KMS-11 (cell line): ENCODE measurements at regions not wholly inside any gene's neighbourhood (a gene's known extent, or its start where the extent isn't known, plus 50 kb on each side); places are given as distances from the start of the nearest gene placed in this dataset.

Source experiments
- H2AFZ ChIP-seq: fragments of 200-600 bp; sonication (generic); 2 replicates; pipeline ENCODE4 v1.6.1; 2016; ENCODE audit warnings: antibody characterized with exemption, mixed run types, low read depth
- H3K27ac ChIP-seq: fragments of 200-600 bp; sonication (generic); 2 replicates; pipeline ENCODE4 v1.6.1; 2016; ENCODE audit warnings: mild to moderate bottlenecking, mixed run types
- H3K27me3 ChIP-seq: fragments of 200-600 bp; sonication (generic); 2 replicates; pipeline ENCODE4 v1.6.1; 2017; ENCODE audit warnings: mild to moderate bottlenecking, low read depth, mixed run types, moderate library complexity; ENCODE audit not compliant: insufficient read depth
- H3K36me3 ChIP-seq: fragments of 200-600 bp; sonication (generic); 2 replicates; pipeline ENCODE4 v1.6.1; 2017; ENCODE audit warnings: mild to moderate bottlenecking, mixed run types; ENCODE audit not compliant: insufficient read depth
- H3K4me1 ChIP-seq: fragments of 200-600 bp; sonication (generic); 2 replicates; pipeline ENCODE4 v1.6.1; 2016; ENCODE audit warnings: mild to moderate bottlenecking, low read depth, mixed run types; ENCODE audit not compliant: poor library complexity, severe bottlenecking
- H3K4me2 ChIP-seq: fragments of 200-600 bp; sonication (generic); 2 replicates; pipeline ENCODE4 v1.7.0; 2016; ENCODE audit warnings: mild to moderate bottlenecking, mixed run types
- H3K4me3 ChIP-seq: fragments of 200-600 bp; sonication (generic); IDR thresholded peaks from 2 replicates; pipeline ENCODE4 v1.6.1; 2017; ENCODE audit warnings: low read depth, low read length, mixed read lengths; ENCODE audit not compliant: insufficient read depth
- H3K79me2 ChIP-seq: fragments of 200-600 bp; sonication (generic); 2 replicates; pipeline ENCODE4 v1.6.1; 2016; ENCODE audit warnings: low read depth, mixed run types; ENCODE audit not compliant: insufficient read depth
- H3K9ac ChIP-seq: fragments of 200-600 bp; sonication (generic); 2 replicates; pipeline ENCODE4 v1.6.1; 2016; ENCODE audit warnings: mild to moderate bottlenecking, mixed run types
- H4K20me1 ChIP-seq: fragments of 200-600 bp; sonication (generic); 2 replicates; pipeline ENCODE4 v1.6.1; 2016; ENCODE audit warnings: mild to moderate bottlenecking, mixed run types; ENCODE audit not compliant: insufficient read depth
- TF ChIP-seq, protein P1 (sequence below): fragments of 200-600 bp; sonication (generic); conservative IDR thresholded peaks from 2 replicates; pipeline ENCODE4 v1.6.1; 2017; ENCODE audit warnings: low read depth, mild to moderate bottlenecking, antibody characterized with exemption, low read length, moderate library complexity, mixed read lengths

DNA sequence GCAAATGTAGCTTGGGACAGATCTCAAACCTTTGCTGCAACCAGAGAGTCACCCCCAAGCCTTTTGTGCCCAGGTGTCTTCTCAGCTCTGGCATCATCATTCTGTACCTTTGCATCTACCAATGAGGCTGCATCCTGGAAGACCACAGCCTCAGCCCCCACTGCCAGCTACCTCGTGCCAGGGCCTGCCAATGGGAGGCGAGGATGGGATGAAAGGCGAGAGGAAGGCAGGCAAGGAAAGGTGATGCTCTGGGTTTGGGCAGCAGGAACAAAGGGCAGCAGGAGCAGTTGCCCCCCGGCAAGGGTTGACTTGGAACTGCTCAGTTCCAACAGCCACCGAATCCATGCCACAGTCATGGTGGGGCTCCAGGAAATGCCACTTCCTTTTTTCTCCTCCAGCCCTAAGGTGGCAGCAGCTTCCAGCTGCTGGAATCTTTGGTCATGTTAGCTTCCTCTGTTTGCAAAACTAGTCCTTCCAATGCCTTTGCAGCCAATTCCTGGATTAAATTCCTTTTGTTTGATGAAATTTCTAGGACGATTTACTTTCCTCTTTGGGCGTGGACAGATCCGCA, 651.6 kb downstream of the NPHP4 start:
- H3K4me2 ChIP-seq = no peak overlapping the region
- H3K4me1 ChIP-seq = no peaks in the 10 kb centered on the region
- H3K27me3 ChIP-seq = no peaks in the 10 kb centered on the region; the same call in 1 of the 2 replicates
- no peaks in the 10 kb centered on the region for H4K20me1 ChIP-seq
- no peak overlapping the region for H3K4me3 ChIP-seq
- H3K27ac ChIP-seq = no peak overlapping the region
- no peak overlapping the region for H3K9ac ChIP-seq
- no peak overlapping the region for H2AFZ ChIP-seq
- TF ChIP-seq, protein P1, sequence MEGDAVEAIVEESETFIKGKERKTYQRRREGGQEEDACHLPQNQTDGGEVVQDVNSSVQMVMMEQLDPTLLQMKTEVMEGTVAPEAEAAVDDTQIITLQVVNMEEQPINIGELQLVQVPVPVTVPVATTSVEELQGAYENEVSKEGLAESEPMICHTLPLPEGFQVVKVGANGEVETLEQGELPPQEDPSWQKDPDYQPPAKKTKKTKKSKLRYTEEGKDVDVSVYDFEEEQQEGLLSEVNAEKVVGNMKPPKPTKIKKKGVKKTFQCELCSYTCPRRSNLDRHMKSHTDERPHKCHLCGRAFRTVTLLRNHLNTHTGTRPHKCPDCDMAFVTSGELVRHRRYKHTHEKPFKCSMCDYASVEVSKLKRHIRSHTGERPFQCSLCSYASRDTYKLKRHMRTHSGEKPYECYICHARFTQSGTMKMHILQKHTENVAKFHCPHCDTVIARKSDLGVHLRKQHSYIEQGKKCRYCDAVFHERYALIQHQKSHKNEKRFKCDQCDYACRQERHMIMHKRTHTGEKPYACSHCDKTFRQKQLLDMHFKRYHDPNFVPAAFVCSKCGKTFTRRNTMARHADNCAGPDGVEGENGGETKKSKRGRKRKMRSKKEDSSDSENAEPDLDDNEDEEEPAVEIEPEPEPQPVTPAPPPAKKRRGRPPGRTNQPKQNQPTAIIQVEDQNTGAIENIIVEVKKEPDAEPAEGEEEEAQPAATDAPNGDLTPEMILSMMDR = no peak
- H3K79me2 ChIP-seq = no peaks in the 10 kb centered on the region
- no peaks in the 10 kb centered on the region for H3K36me3 ChIP-seq

DNA sequence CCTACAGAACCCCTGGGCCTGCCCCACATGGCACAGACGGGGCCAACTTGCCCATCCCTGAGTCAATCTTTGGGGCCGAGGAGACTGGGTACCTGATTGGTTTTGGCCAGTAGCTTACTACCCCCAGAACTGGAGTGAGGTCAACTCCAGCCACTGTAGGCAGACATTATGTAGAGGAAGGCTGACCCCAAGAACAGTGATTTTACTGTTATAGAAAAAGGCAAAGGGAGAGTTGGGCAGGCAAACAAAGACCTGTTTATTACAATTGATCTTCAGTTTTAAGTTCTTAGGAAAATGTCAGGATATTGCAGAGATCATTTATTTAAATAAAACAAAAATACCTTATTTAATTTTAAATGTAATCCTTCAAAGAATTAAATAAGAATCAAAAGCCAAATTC, 653.8 kb downstream of the NPHP4 start:
- H4K20me1 ChIP-seq = no peaks in the 10 kb centered on the region
- no peak overlapping the region for H3K4me3 ChIP-seq
- no peaks in the 10 kb centered on the region for H3K79me2 ChIP-seq
- no peaks in the 10 kb centered on the region for H3K36me3 ChIP-seq
- no peaks in the 10 kb centered on the region; the same call in 1 of the 2 replicates for H3K27me3 ChIP-seq
- H2AFZ ChIP-seq = no peak overlapping the region
- H3K4me2 ChIP-seq = no peak overlapping the region
- H3K4me1 ChIP-seq = no peaks in the 10 kb centered on the region
- TF ChIP-seq, protein P1 = no peak
- H3K9ac ChIP-seq = no peak overlapping the region
- no peak overlapping the region for H3K27ac ChIP-seq

DNA sequence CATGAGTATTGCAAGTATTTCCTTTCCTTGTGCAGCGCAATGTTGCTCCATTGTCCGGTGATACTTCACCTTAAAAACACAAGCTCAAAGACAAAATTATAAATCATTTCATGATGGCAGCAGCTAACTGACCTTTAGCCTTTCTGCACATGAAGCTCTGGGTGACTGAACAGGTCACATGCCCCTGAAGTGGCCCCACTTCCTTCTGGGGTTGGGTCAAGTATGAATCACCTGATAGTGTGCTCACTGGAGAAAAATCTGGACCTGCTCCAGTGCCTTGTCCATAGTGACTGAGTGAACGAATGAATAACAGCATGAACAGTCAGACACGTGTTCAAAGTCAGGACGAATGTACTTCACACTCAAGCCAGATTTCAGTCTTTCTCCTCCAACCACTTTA, 658.9 kb downstream of the NPHP4 start:
- Histone ChIP-seq H3K9ac (no peak overlapping the region), H3K4me2 (no peak overlapping the region), H3K27ac (no peak overlapping the region), H2AFZ (no peak overlapping the region), H3K36me3 (no peaks in the 10 kb centered on the region), H3K27me3 (no peaks in the 10 kb centered on the region; the same call in 1 of the 2 replicates), H3K79me2 (no peaks in the 10 kb centered on the region), H3K4me1 (no peaks in the 10 kb centered on the region), H3K4me3 (no peak overlapping the region), H4K20me1 (no peaks in the 10 kb centered on the region)
- TF ChIP-seq, protein P1 = no peak

DNA sequence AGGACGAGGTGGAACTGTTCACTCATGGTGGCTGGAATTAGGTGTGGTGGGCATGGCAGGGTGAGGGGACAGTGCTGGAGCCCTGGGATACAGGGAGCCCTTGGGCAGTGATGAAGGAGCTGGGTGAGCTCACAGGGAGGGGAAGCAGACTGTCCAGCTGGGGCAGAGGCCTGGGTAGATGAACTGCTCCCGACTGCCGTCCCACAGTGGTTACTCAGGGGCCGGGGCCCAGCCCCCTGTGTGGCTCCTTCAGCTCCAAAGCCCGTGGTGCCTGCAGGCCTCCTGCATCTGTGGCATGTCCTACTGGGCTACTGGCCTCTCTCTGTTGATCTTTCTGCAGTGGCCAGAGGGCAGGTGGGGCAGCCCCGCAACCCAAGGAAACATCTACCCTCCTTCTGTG, 661.1 kb downstream of the NPHP4 start:
- H4K20me1 ChIP-seq = no peaks in the 10 kb centered on the region
- no peak overlapping the region for H3K4me2 ChIP-seq
- no peaks in the 10 kb centered on the region for H3K36me3 ChIP-seq
- no peak overlapping the region for H3K9ac ChIP-seq
- no peak overlapping the region for H3K27ac ChIP-seq
- H3K27me3 ChIP-seq = no peaks in the 10 kb centered on the region; the same call in 1 of the 2 replicates
- no peak overlapping the region for H2AFZ ChIP-seq
- no peak overlapping the region for H3K4me3 ChIP-seq
- H3K79me2 ChIP-seq = no peaks in the 10 kb centered on the region
- TF ChIP-seq, protein P1 = no peak
- H3K4me1 ChIP-seq = no peaks in the 10 kb centered on the region
